Esophagus muscularis mucosa (tissue), 4 donors: ENCODE measurements at regions not wholly inside any gene's neighbourhood (a gene's known extent, or its start where the extent isn't known, plus 50 kb on each side); places are given as distances from the start of the nearest gene placed in this dataset.
"Not testable (repeated sequence)": the region's sequence is repeated elsewhere in the genome, so short reads cannot be mapped to it uniquely, and the experiment has no call there.

Experiments
- CTCF ChIP-seq, 3 experiments: fragments of 200-600 bp in 2 of 3; fragments of 450-650 bp in 1 of 3; sonication (generic) in 2 of 3; IDR thresholded peaks; one replicate each; pipeline ENCODE4 v1.5.1; 2017 to 2019; ENCODE audit warnings: antibody characterized with exemption in 3 of 3, mild to moderate bottlenecking in 2 of 3, moderate library complexity in 1 of 3
- EP300 ChIP-seq: sonication (generic); formaldehyde crosslinking; IDR thresholded peaks from one replicate; pipeline ENCODE4 v1.6.1; 2017; ENCODE audit warnings: antibody characterized with exemption
- POLR2A ChIP-seq: fragments of 450-650 bp; IDR thresholded peaks from one replicate; pipeline ENCODE4 v1.6.1; 2017; ENCODE audit warnings: antibody characterized with exemption, moderate library complexity, mild to moderate bottlenecking, low read depth
- POLR2AphosphoS5 ChIP-seq, 2 donors: sonication (generic); formaldehyde crosslinking; IDR thresholded peaks; one replicate each; pipeline ENCODE4 v1.6.1; 2017; ENCODE audit warnings: antibody characterized with exemption in 2 of 2

DNA sequence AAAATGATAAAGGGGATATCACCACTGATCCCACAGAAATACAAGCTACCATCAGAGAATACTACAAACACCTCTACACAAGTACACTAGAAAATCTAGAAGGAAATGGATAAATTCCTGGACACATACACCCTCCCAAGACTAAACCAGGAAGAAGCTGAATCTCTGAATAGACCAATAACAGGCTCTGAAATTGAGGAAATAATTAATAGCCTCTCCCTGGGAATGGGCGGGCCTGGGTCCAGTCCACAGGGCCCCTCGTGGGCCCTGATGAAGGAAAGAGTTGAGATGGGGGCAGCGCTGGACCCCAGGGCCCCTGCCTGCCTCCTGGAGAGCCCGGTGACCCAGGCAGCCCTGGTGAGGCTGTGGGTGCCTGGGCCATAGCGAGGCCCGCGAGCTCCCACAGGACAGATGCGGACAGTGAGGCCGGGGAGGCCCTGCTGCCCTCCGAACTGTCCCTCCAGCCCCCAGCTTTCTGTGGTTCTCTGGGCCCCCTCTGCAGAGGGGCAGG, 154.0 kb downstream of the CCDC74A start:
- TF ChIP-seq POLR2A; CTCF (IDR thresholded peaks at IDR 0.05); POLR2AphosphoS5 (IDR thresholded peaks at IDR 0.05); EP300: not testable (repeated sequence)
